Omental fat pad (tissue), 3 donors: ENCODE measurements at regions not wholly inside any gene's neighbourhood (a gene's known extent, or its start where the extent isn't known, plus 50 kb on each side); places are given as distances from the start of the nearest gene placed in this dataset.

Source experiments
- ATAC-seq: fragments of 150-250 bp; one replicate; pipeline ENCODE4 v1.9.1; 2016; ENCODE audit warnings: mild to moderate bottlenecking, moderate library complexity; ENCODE audit not compliant: low FRiP score
- DNase-seq: peaks from one replicate; pipeline ENCODE4 v3.0.0-alpha.2; 2019; ENCODE audit warnings: low spot score
- CTCF ChIP-seq, 3 donors: fragments of 450-650 bp; IDR thresholded peaks; one replicate each; pipeline ENCODE4 v1.5.1; 2016 to 2017; ENCODE audit warnings: antibody characterized with exemption in 3 of 3, mild to moderate bottlenecking in 3 of 3, moderate library complexity in 2 of 3

- no peak for ATAC-seq
- no peak for TF ChIP-seq CTCF (IDR thresholded peaks at IDR 0.05)
Measured at GRCh38 chr4:67101612-67102011, 443.7 kb downstream of the CENPC start.

GRCh38 chr4:67092351-67092750 lies 453.0 kb downstream of the CENPC start:
- ATAC-seq (no peak), DNase-seq (no peak)
- TF ChIP-seq CTCF (IDR thresholded peaks at IDR 0.05), result no peak

More at GRCh38 chr4:67101612-67102011, 443.7 kb downstream of the CENPC start:
- DNase-seq, result no peak

- TF ChIP-seq CTCF (IDR thresholded peaks at IDR 0.05), result no peak
- DNase-seq, result no peak
- no peak for ATAC-seq
Measured at GRCh38 chr4:67091673-67092072, 453.6 kb downstream of the CENPC start.

- no peak for ATAC-seq
- no peak for DNase-seq
- peak in 1 of 3 donors; percentile 28 for TF ChIP-seq CTCF (IDR thresholded peaks at IDR 0.05)
Measured at GRCh38 chr4:67087897-67088296, 457.4 kb downstream of the CENPC start.

GRCh38 chr4:67084783-67085182 lies 460.5 kb downstream of the CENPC start:
- ATAC-seq (no peak), DNase-seq (no peak)
- no peak for TF ChIP-seq CTCF (IDR thresholded peaks at IDR 0.05)

GRCh38 chr4:67083496-67083895 lies 461.8 kb downstream of the CENPC start:
- DNase-seq (no peak), ATAC-seq (no peak)
- no peak for TF ChIP-seq CTCF (IDR thresholded peaks at IDR 0.05)

GRCh38 chr4:67082746-67083145 lies 462.6 kb downstream of the CENPC start:
- DNase-seq (no peak), ATAC-seq (no peak)
- no peak for TF ChIP-seq CTCF (IDR thresholded peaks at IDR 0.05)
